OCI-LY7 (cell line): ENCODE measurements at regions not wholly inside any gene's neighbourhood (a gene's known extent, or its start where the extent isn't known, plus 50 kb on each side); places are given as distances from the start of the nearest gene placed in this dataset.

ENCODE experiments used
- EZH2phosphoT487 ChIP-seq: fragments of 200-600 bp; sonication (generic); IDR thresholded peaks from 2 replicates; pipeline ENCODE4 v1.6.1; 2018; ENCODE audit warnings: low read depth, borderline replicate concordance, mild to moderate bottlenecking, mixed run types, antibody characterized with exemption, low read length, moderate library complexity, mixed read lengths
- TF ChIP-seq, protein P1 (sequence below): fragments of 200-600 bp; sonication (generic); conservative IDR thresholded peaks from 2 replicates; pipeline ENCODE4 v1.5.1; 2014; ENCODE audit warnings: mild to moderate bottlenecking, antibody characterized with exemption, low read length, moderate library complexity, mixed read lengths

DNA sequence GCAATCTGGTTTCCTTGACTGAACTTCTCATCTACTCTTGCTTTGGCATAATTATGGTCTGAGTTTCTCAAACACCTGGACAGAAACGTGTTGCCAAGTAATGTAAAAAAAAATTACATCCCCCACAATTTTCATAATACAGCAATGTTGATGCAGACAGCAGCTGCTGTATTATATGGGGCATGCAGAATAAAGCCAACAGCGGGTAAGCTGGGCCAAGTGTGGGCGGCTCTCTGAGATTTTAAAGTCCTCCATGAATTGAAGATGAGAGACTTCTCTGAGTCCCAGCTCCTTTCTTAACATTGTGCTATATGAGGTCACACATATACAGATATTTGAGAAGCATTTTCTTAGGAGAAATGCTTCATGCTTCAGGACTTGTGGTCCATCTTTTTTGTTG, 881.2 kb downstream of the GALC start:
- TF ChIP-seq, protein P1, sequence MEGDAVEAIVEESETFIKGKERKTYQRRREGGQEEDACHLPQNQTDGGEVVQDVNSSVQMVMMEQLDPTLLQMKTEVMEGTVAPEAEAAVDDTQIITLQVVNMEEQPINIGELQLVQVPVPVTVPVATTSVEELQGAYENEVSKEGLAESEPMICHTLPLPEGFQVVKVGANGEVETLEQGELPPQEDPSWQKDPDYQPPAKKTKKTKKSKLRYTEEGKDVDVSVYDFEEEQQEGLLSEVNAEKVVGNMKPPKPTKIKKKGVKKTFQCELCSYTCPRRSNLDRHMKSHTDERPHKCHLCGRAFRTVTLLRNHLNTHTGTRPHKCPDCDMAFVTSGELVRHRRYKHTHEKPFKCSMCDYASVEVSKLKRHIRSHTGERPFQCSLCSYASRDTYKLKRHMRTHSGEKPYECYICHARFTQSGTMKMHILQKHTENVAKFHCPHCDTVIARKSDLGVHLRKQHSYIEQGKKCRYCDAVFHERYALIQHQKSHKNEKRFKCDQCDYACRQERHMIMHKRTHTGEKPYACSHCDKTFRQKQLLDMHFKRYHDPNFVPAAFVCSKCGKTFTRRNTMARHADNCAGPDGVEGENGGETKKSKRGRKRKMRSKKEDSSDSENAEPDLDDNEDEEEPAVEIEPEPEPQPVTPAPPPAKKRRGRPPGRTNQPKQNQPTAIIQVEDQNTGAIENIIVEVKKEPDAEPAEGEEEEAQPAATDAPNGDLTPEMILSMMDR: no peak
- no peak for TF ChIP-seq EZH2phosphoT487
